ENCODE measurements at regions not wholly inside any gene's neighbourhood (a gene's known extent, or its start where the extent isn't known, plus 50 kb on each side); places are given as distances from the start of the nearest gene placed in this dataset.
A peak's percentile ranks its signal among the peaks of the same experiment; 100 is the strongest.

DNA sequence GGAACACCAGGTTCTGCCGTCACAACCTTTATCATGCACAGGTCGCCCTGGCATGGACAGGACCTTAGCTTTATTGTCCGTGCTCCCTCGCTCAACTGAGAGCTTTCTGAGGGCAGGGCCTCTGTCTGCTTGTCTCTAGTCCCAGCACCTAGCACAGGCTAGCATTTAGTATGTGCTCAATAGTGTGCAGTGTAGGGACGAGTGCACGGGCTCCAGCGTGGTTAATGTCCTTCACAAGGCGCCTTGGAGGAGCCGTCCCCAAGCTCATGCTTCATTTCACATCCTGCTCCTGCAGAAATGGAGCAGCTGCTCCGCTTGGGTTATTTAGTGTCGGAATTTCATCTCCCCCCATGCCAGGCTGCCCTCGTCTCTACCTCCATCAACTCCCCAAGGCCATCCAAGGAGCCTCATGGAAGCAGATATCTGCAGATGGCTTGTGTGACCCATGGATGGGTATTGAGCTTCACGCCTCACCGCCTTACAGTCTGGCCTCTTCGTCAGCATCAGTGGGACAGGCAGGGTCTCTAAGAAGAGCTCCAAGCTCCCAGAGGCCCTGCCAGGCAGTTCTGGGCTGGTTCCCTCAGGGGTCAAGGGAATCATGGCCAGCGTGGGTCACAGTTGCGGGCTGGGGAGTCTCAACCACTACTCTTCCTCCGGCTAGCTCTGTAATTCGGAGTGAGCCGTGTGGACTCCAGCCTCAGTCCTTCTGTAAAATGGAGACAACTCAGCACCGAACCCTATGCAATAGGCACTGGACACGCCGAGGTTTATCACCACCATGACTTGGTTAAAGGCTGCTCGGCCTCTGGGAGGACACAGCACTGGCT lies 60.8 kb upstream of the APCDD1L start (continued):
- no peak for TF ChIP-seq MXI1 (IDR thresholded peaks at IDR 0.05; ENCODE audit: borderline replicate concordance, low read depth, low read length)

DNA sequence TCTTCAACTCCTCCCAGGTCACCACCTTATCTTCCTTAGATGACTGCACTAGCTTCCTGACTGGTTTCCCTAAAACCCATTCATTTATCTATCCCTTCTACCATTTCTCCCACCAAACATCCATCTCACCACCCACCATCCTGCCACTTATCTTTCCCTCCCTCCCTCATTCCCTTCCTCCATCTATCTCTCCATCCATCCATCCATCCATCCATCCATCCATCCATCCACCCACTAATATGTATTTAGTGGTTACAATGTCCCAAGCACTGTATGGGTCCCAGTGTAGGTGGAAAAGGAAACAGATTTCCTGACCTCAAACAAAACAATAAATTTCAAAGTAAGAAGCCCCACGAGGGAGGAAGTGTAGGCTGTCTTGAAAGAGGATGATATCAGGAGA lies 59.3 kb upstream of the APCDD1L start:
- H4K8ac ChIP-seq (ENCODE audit: low read depth in 2 of 2, low read length in 2 of 2), result no peak overlapping the region
- BruUV-seq (replicated peaks), result no TSS peak
- H2BK120ac ChIP-seq (ENCODE audit: low read depth, low read length), result no peak overlapping the region
- no peaks in the 10 kb centered on the region for H3K9me3 ChIP-seq (ENCODE audit: control insufficient read depth, insufficient read depth, low read length)
- peak overlapping the region; percentile 11 for H2BK5ac ChIP-seq (ENCODE audit: low read depth, low read length, poor library complexity, severe bottlenecking)
- no peaks in the 10 kb centered on the region for H3K36me3 ChIP-seq (ENCODE audit: control insufficient read depth, insufficient read depth, low read length)
- H3K4ac ChIP-seq (ENCODE audit: low read depth, low read length), result no peak overlapping the region
- peaks cover 13% of the 10 kb centered on the region for H3K4me1 ChIP-seq (ENCODE audit: control insufficient read depth, insufficient read depth, low read length)
- no peak overlapping the region for H2AK9ac ChIP-seq (replicated peaks; ENCODE audit: low read depth, low read length, poor library complexity)
- H3K27me3 ChIP-seq (ENCODE audit: control insufficient read depth, insufficient read depth, low read length), result peaks cover 4% of the 10 kb centered on the region; the same call in 1 of the 2 replicates
- no peak overlapping the region for H2BK20ac ChIP-seq (ENCODE audit: low read depth, low read length)
- H3K18ac ChIP-seq (ENCODE audit: low read depth, low read length), result no peak overlapping the region
- H3K56ac ChIP-seq (ENCODE audit: extremely low read depth, insufficient read depth, low read length), result no peak overlapping the region
- WGBS, 2 experiments (ENCODE audit: extremely low coverage in 2 of 2, insufficient read length in 1 of 2), result no CpG with 5 or more reads among the region's 1 CpG
- no peak overlapping the region for H3K9ac ChIP-seq (ENCODE audit: low read depth, low read length)
- H4K20me1 ChIP-seq (ENCODE audit: insufficient read depth, low read length), result no peaks in the 10 kb centered on the region
- H3K4me2 ChIP-seq (ENCODE audit: low read depth, low read length), result no peak overlapping the region
- peak overlapping the region; percentile 72; the same call in 2 of the 3 replicates for H2BK15ac ChIP-seq (ENCODE audit: low read depth, low read length)
- H3K4me3 ChIP-seq (ENCODE audit: insufficient read depth, low read depth, low read length), result no peak overlapping the region
- no peak overlapping the region for H2AFZ ChIP-seq (replicated peaks; ENCODE audit: low read length, poor library complexity)
- no peak overlapping the region for H4K91ac ChIP-seq (ENCODE audit: insufficient read depth, low read depth, low read length)
- H3K79me1 ChIP-seq (ENCODE audit: low read depth in 1 of 2, low read length in 2 of 2), result no peaks in the 10 kb centered on the region; a peak in 1 of 4 replicates
- DNase-seq, result no peak
- no peak overlapping the region for H4K5ac ChIP-seq (ENCODE audit: low read depth, low read length)
- in situ Hi-C loops (cut with MboI; ENCODE audit: low sequenced_read_pairs) (no loop called here), dilution Hi-C loops (cut with HindIII; ENCODE audit: low sequenced_read_pairs, unreplicated experiment) (no loop called here), intact Hi-C loops (cut with micrococcal nuclease) (loop anchor here (5.0 kb wide), 1 partner anchor 78 kb away; the partner anchor contains the start of gene STX16)
- CTCF ChIA-PET, result no interaction called here
- H3K27ac ChIP-seq (ENCODE audit: insufficient read depth, low read length), result no peak overlapping the region
- no peak overlapping the region for H3K14ac ChIP-seq (replicated peaks; ENCODE audit: low read depth, low read length)
- TF ChIP-seq POLR2A (IDR thresholded peaks at IDR 0.05; ENCODE audit: low read depth, low read length) (no peak), RAD21 (IDR thresholded peaks at IDR 0.05; ENCODE audit: low read length) (no peak), CHD1 (IDR thresholded peaks at IDR 0.05; ENCODE audit: low read depth, low read length) (no peak), BHLHE40 (IDR thresholded peaks at IDR 0.05; ENCODE audit: low read depth, low read length) (no peak), ELK1 (IDR thresholded peaks at IDR 0.05; ENCODE audit: borderline replicate concordance, low read depth, low read length) (no peak)
- TF ChIP-seq, protein P1, sequence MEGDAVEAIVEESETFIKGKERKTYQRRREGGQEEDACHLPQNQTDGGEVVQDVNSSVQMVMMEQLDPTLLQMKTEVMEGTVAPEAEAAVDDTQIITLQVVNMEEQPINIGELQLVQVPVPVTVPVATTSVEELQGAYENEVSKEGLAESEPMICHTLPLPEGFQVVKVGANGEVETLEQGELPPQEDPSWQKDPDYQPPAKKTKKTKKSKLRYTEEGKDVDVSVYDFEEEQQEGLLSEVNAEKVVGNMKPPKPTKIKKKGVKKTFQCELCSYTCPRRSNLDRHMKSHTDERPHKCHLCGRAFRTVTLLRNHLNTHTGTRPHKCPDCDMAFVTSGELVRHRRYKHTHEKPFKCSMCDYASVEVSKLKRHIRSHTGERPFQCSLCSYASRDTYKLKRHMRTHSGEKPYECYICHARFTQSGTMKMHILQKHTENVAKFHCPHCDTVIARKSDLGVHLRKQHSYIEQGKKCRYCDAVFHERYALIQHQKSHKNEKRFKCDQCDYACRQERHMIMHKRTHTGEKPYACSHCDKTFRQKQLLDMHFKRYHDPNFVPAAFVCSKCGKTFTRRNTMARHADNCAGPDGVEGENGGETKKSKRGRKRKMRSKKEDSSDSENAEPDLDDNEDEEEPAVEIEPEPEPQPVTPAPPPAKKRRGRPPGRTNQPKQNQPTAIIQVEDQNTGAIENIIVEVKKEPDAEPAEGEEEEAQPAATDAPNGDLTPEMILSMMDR (conservative IDR thresholded peaks at IDR 0.05; ENCODE audit: low read depth, low read length), result no peak
- no peak overlapping the region for H3K23ac ChIP-seq (ENCODE audit: low read depth, low read length)
- POLR2A ChIA-PET (ENCODE audit: unreplicated experiment), result no interaction called here
- peak overlapping the region; percentile 67 for H2AK5ac ChIP-seq (ENCODE audit: low read depth, low read length)
- ATAC-seq (ENCODE audit: low read depth), result no peak
- 0 out of 2 replicates have a peak, but pooled peaks cover 7% of the 10 kb centered on the region for H3K9me1 ChIP-seq (ENCODE audit: insufficient read depth, low read length)

Data from IMR-90 (cell line).